GM19043 (cell line): ENCODE measurements at regions not wholly inside any gene's neighbourhood (a gene's known extent, or its start where the extent isn't known, plus 50 kb on each side); places are given as distances from the start of the nearest gene placed in this dataset.

Experiments
- ATAC-seq: cut with Tn5 transposase; IDR thresholded peaks from one replicate; pipeline ENCODE4 v1.9.1; 2021; ENCODE audit warnings: low read depth; ENCODE audit not compliant: unreplicated experiment

- no peak for ATAC-seq
Observed at GRCh38 chr4:24071612-24072372, 181.9 kb upstream of the PPARGC1A start.

GRCh38 chr4:24070117-24070516 lies 180.3 kb upstream of the PPARGC1A start:
- no peak for ATAC-seq

- no peak for ATAC-seq
Observed at GRCh38 chr4:24067367-24068193, 177.7 kb upstream of the PPARGC1A start.

- no peak for ATAC-seq
Observed at GRCh38 chr4:24065974-24066373, 176.1 kb upstream of the PPARGC1A start.

DNA sequence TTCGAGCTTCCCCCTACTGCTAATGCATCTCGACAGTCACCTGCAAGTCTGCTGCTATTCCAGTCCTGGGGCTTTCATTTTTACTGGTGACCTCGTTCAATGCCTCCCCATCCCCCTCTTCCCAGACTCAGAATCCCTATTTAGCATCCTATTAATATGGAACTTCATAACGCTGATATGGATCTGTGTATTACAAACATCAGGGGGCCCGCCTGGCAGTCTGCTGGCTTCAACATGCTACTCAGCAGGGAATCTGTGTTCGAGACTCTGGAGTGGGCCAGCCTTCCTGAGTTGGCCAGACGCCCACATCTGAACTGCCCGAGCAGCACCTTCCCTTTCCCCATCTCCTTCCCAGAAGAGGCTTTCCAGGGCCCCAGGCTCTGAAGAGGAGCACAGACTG lies 173.9 kb upstream of the PPARGC1A start:
- ATAC-seq = no peak

GRCh38 chr4:24060932-24061331 lies 171.1 kb upstream of the PPARGC1A start:
- no peak for ATAC-seq

DNA sequence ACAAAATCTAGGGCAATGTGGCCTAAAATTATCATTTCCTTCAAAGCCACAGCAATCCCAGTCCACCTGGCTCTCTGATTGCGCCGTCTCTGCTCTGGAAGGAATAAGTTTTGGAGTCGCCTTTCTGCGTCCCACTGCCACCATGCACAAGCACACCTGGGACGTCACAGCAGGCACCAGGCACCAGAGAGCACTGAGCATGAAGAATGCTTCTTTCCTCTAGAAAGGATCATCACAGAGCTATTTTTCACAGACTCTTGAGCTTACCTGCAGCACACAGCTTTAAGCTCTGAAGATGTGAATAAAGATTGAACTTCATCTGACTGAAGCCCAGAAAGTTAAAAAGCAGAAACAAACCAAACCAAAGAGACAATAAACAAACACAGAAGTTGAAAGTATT lies 170.0 kb upstream of the PPARGC1A start:
- no peak for ATAC-seq

GRCh38 chr4:24057915-24058559 lies 168.2 kb upstream of the PPARGC1A start:
- no peak for ATAC-seq

GRCh38 chr4:24056289-24056688 lies 166.4 kb upstream of the PPARGC1A start:
- ATAC-seq = no peak

DNA sequence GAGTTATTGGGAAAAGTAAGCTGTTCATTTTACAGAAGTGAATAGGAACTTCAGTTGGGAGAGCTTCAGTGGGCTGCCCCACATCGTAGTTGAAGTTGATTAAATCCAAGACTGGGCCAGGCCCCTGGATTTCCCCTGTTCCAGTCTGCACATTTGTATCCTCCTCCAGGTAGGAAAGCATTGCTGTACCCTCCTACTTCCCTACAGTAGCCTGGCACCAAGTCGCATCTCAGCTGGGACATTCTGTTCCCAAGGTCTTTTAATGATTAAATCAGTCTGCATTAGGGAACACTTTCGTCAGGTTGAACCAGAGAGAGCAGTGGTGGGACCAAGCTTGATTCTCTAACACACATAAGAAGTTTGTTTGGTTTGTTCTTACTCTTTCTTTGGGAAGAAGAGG lies 165.8 kb upstream of the PPARGC1A start:
- no peak for ATAC-seq

- ATAC-seq = no peak
Observed at GRCh38 chr4:24054910-24055309, 165.1 kb upstream of the PPARGC1A start.

- ATAC-seq = no peak
Observed at GRCh38 chr4:24053934-24054333, 164.1 kb upstream of the PPARGC1A start.

- ATAC-seq = no peak
Observed at GRCh38 chr4:24044610-24045589, 155.1 kb upstream of the PPARGC1A start.

GRCh38 chr4:24042094-24042493 lies 152.2 kb upstream of the PPARGC1A start:
- no peak for ATAC-seq

DNA sequence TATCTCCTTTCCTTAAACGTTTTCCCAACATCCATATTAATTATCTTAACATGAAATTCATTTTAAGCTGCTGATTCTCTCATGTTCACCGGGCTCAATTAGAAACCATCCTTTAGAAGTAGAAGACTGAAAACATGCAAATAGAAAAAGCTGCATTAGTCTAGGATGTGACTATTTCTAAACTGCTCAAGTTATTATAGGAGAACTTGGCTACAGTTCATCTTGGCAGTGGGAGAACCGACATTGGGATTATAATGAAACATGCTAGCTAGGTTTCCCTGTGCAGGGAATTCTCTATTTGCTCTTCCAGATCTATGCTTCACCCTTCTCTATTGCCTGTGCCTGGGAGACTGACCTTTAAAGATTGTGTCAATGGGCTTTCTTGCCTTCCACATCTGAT lies 151.0 kb upstream of the PPARGC1A start:
- ATAC-seq = no peak

GRCh38 chr4:24033626-24034025 lies 143.8 kb upstream of the PPARGC1A start:
- no peak for ATAC-seq

DNA sequence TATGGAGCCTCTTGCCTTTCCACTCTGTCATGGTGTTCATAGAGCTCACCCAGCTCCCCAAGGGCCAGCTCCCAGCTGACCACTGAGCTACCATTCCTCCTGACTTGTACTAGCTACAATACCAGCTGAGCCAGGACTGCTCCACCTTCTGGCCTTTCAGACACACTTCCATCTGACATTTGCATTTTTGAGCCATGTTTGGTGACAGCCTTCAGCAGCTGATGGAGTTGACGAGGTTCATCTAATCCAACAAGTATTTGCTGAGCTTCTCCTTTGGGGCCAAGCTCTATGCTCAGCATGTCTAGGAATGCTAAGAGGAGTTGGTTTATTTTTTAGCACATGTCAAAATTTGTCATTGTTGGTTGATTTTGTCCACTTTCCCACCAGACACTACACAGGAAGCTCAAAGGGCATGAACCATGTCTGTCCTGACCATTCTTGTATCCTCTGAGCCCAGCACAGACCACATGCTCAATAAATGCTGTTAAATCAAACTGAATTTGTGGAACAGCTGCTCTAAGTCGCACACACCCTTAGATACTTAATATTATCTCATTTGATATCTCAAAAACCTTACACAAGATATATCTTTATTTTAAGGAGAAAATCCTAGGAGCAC lies 142.6 kb upstream of the PPARGC1A start:
- no peak for ATAC-seq

- ATAC-seq = no peak
Observed at GRCh38 chr4:24026596-24026995, 136.7 kb upstream of the PPARGC1A start.

- ATAC-seq = no peak
Observed at GRCh38 chr4:24024605-24025004, 134.8 kb upstream of the PPARGC1A start.

GRCh38 chr4:24024157-24024556 lies 134.3 kb upstream of the PPARGC1A start:
- no peak for ATAC-seq
